ENCODE measurements at regions not wholly inside any gene's neighbourhood (a gene's known extent, or its start where the extent isn't known, plus 50 kb on each side); places are given as distances from the start of the nearest gene placed in this dataset.

- H4K91ac ChIP-seq (ENCODE audit: insufficient read length, low read depth, low read length) = no peak overlapping the region
- H4K20me1 ChIP-seq (ENCODE audit: control insufficient read depth, insufficient read depth, insufficient read length) = no peaks in the 10 kb centered on the region
- H3K4ac ChIP-seq (ENCODE audit: low read depth, low read length) = no peak overlapping the region
- H2BK5ac ChIP-seq (ENCODE audit: insufficient read length, low read length) = no peak overlapping the region
- no peaks in the 10 kb centered on the region for H3K36me3 Mint-ChIP-seq (ENCODE audit: insufficient read depth in 1 of 3, low read depth in 3 of 3)
- H3K18ac ChIP-seq (ENCODE audit: insufficient read length, low read depth, low read length) = no peak overlapping the region
- no peak overlapping the region for H2BK120ac ChIP-seq (ENCODE audit: low read depth, low read length, poor library complexity, severe bottlenecking)
- no peak overlapping the region for H3K9ac ChIP-seq (ENCODE audit: extremely low read depth, insufficient read length, low read length)
- H4K5ac ChIP-seq (ENCODE audit: insufficient read length, low read depth, low read length) = no peak overlapping the region
- no peaks in the 10 kb centered on the region for H3K27me3 Mint-ChIP-seq (ENCODE audit: low read depth)
- no peak overlapping the region for H2BK15ac ChIP-seq (ENCODE audit: low read depth, low read length)
- no peak for DNase-seq
- no CpG with 5 or more reads among the region's 1 CpG for WGBS (ENCODE audit: extremely low coverage, insufficient read length, low lambda C conversion rate)
- no peaks in the 10 kb centered on the region for H3K9me3 ChIP-seq (ENCODE audit: control insufficient read depth, low read depth, low read length)
- H3K23me2 ChIP-seq (ENCODE audit: insufficient read length, low read depth, low read length, poor library complexity, severe bottlenecking) = no peaks in the 10 kb centered on the region
- no peak overlapping the region for H3K27ac ChIP-seq (ENCODE audit: insufficient read length, low read depth, low read length)
- no peak for TF ChIP-seq CTCF (conservative IDR thresholded peaks at IDR 0.05)
- H3K27ac Mint-ChIP-seq = no peak overlapping the region
- no peak overlapping the region for H2BK12ac ChIP-seq (ENCODE audit: insufficient read length, low read depth, low read length)
- no peak overlapping the region for H4K8ac ChIP-seq (replicated peaks; ENCODE audit: insufficient read length, low read depth, low read length)
- H3K14ac ChIP-seq (ENCODE audit: insufficient read depth, low read length) = no peak overlapping the region
- H3K4me3 Mint-ChIP-seq = no peak overlapping the region
- peaks cover 3 to 4% of the 10 kb centered on the region in 2 experiments; a peak in 2 of 4 replicates for H3K4me1 Mint-ChIP-seq
- H3K4me1 ChIP-seq (ENCODE audit: insufficient read depth, low read length) = no peaks in the 10 kb centered on the region
- H2AK5ac ChIP-seq (ENCODE audit: insufficient read length, low read length) = no peak overlapping the region
- no peak overlapping the region for H2AFZ ChIP-seq (ENCODE audit: low read length)
- no peaks in the 10 kb centered on the region for H3K79me1 ChIP-seq (ENCODE audit: insufficient read depth, low read depth, low read length, poor library complexity, severe bottlenecking)
- no peak overlapping the region for H3K56ac ChIP-seq (ENCODE audit: insufficient read length, low read depth, low read length)
- H3K79me2 ChIP-seq (ENCODE audit: insufficient read depth, low read length) = no peaks in the 10 kb centered on the region
- H3T11ph ChIP-seq (ENCODE audit: low read length) = no peak overlapping the region
- H3K23ac ChIP-seq (ENCODE audit: insufficient read length, low read depth, low read length) = no peak overlapping the region
- H3K4me2 ChIP-seq (ENCODE audit: insufficient read depth, insufficient read length, low read length) = no peak overlapping the region
- no peak overlapping the region for H2BK20ac ChIP-seq (ENCODE audit: low read depth, low read length, poor library complexity, severe bottlenecking)
- H3K9me3 Mint-ChIP-seq = no peaks in the 10 kb centered on the region
- no peaks in the 10 kb centered on the region for H3K27me3 ChIP-seq (ENCODE audit: insufficient read depth, low read length)
These were observed 555.0 kb downstream of the ZEB2 start for GRCh38 chr2:143964891-143965290.

Data from H9 (cell line).